ENCODE measurements at regions not wholly inside any gene's neighbourhood (a gene's known extent, or its start where the extent isn't known, plus 50 kb on each side); places are given as distances from the start of the nearest gene placed in this dataset.
"Not testable (repeated sequence)": the region's sequence is repeated elsewhere in the genome, so short reads cannot be mapped to it uniquely, and the experiment has no call there.

- DNase-seq (ENCODE audit: low spot score), result no peak
Observed at GRCh38 chr2:136715146-136715545, 50.2 kb upstream of the THSD7B start.

DNA sequence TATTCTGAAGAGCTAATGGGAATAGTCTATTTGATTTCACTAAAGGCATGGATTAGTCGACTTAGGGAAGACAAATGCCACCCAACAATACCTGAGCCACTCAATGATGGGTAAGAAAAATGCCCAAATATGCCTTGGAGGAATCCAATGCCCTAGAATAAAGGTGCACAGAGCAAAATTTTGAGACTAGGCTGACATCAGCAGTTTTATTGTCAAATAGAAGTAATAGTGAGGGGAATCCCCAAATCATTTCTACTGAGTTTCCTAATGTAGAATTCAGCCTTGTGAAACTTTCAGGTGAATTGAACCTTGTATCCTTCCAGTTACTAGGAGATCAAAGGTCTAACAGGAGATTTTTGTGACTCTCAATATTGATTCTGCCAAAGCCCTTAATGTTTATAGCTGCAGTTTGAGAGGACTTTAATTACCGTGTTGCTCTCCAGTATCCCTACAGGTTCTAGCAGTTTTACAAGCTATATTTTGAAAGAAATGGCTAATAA is 50.8 kb upstream of the THSD7B start:
- DNase-seq (ENCODE audit: low spot score), result no peak

- DNase-seq (ENCODE audit: low spot score), result no peak
Observed at GRCh38 chr2:136713739-136714138, 51.6 kb upstream of the THSD7B start.

DNA sequence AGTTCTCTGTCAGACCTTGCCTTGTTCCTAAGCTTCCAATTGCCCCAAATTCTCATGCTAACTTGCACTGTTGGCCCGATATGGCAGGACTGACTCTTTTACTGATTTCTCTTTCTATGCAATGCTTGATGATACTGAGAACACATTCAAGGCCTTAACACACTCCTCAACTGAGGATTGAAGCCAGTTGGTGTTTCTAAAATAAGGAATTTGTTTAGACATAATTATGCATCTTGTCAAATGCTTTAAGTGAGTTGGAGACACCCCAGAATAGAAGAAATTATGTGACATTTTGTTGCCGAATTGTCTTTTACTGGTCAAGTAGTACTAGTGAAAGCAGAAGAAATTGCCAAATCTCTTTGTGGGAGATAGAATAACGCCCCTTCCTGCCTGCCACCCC is 60.0 kb upstream of the THSD7B start:
- DNase-seq (ENCODE audit: low spot score), result no peak

GRCh38 chr2:136703214-136703613 is 62.1 kb upstream of the THSD7B start:
- DNase-seq (ENCODE audit: low spot score), result no peak

GRCh38 chr2:136696438-136696837 is 68.9 kb upstream of the THSD7B start:
- no peak for DNase-seq (ENCODE audit: low spot score)

GRCh38 chr2:136693966-136694365 is 71.4 kb upstream of the THSD7B start:
- no peak for DNase-seq (ENCODE audit: low spot score)

DNA sequence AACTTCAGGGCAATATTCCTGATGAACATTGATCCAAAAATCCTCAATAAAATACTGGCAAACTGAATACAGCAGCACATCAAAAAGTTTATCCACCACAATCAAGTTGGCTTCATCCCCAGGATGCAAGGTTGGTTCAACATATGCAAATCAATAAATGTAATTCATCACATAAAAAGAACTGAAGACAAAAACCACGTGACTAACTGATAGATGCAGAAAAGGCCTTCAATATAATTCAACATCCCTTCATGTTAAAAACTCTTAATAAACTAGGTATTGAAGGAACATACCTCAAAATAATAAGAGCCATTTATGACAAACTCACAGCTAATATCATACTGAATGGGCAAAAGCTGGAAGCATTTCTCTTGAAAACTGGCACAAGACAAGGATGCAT is 85.3 kb upstream of the THSD7B start:
- not testable (repeated sequence) for DNase-seq (ENCODE audit: low spot score)

DNA sequence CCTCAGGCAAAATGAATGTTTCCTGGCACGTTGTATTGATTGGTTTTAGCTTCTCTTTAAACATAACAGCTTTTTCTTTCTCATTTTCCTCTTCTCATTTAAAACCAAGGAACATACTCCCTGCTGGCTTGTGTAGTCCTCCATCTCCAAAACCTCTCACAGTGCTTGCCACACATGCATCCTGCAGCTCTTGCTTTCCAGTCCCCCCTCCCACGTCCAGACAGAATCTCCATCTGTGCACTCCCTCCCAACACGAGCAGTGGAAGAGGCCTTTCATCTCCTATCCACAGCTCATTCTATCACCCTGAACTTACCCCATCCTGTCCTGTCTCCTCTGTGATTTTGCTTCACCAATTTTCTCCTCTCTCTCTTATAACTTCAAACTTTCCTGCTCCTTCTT is 99.6 kb upstream of the THSD7B start:
- no peak for DNase-seq (ENCODE audit: low spot score)

- DNase-seq (ENCODE audit: low spot score), result no peak
Observed at GRCh38 chr2:136664713-136665405, 100.5 kb upstream of the THSD7B start.

GRCh38 chr2:136658201-136658600 is 107.1 kb upstream of the THSD7B start:
- DNase-seq (ENCODE audit: low spot score), result no peak

- DNase-seq (ENCODE audit: low spot score), result no peak
Observed at GRCh38 chr2:136653861-136654260, 111.5 kb upstream of the THSD7B start.

DNA sequence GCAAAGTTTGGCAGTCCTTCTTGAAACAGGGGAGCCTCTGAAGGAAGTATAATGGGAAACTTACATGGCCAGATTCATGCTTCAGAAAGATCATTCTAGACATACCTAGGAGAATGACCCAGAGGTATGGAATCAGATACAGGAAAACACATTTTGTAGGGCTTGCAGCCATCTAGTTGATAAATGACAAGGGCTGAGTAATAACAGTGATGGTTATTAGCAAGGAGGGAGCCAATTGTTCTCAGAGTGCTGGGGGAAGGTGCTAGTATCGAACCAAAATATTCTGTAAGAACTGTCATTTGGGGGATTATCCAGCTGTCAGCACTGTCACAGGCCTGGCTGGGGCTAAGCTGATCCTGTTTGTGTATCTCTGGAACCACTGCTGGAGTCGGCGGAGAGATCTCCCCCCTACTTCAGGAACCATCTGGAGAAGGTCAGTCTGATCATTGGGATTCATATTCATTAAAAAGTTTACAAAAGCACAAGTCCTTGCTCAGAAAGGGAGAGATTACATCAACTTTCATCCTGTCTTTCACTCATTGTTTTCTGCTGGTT is 113.8 kb upstream of the THSD7B start:
- no peak for DNase-seq (ENCODE audit: low spot score)

GRCh38 chr2:136647039-136647438 is 118.3 kb upstream of the THSD7B start:
- no peak for DNase-seq (ENCODE audit: low spot score)

- no peak for DNase-seq (ENCODE audit: low spot score)
Observed at GRCh38 chr2:136645236-136645828, 120.0 kb upstream of the THSD7B start.

DNA sequence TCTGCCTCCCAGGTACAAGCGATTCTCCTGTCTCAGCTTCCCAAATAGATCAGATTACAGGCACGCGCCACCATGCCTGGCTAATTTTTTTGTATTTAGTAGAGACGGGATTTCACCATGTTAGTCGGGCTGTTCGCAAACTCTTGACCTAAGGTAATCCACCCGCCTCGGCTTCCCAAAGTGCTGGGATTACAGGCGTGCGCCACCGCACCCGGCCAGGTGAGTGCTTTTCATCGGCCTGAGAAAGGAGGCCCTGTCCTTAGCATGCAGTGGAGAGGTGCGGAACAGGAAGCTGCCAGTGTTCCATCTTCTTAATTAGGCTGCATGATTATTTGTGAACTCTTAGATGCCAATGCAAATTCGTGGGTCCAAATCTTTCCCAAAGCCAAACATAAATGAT is 125.7 kb upstream of the THSD7B start:
- DNase-seq (ENCODE audit: low spot score), result no peak

DNA sequence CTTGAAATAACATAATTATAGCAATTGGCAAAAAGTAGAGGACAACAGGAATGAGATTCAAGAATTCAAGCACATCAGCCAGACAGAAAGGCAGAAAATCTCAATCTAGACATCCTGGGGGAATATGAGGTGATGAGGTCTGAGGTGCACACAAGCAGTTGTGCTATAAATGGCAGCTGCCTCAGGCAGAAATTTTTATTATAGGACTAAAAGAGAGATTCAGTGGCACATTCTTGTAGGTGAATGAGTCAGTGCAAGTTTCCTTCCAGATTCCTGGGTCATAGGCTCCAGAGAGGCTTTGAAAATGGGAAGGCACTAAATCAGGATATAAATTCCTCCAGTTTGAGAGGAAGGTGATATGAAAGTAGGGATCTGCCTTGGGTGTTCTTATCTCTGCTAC is 127.2 kb upstream of the THSD7B start:
- DNase-seq (ENCODE audit: low spot score), result no peak

DNA sequence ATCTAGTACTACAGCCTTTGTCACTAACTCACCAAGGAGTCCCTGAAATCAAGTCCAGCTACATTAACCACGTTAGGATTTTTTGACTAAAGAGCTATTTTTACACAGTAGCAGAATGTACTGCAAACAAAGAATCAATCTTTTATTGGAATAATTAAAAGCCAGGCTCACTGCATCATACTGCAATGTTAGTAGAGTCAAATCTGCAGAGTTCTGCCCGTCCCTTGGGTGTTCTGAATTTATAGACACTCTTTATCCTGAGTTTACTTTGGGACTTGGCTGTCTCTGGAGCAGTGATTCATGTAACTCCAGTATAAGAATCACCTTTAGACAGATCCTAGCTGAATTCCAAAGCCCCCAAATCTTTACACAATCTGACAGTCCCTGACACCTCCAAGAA is 127.9 kb upstream of the THSD7B start:
- DNase-seq (ENCODE audit: low spot score), result no peak

- no peak for DNase-seq (ENCODE audit: low spot score)
Observed at GRCh38 chr2:136628490-136628889, 136.9 kb upstream of the THSD7B start.

GRCh38 chr2:136613096-136613495 is 152.2 kb upstream of the THSD7B start:
- no peak for DNase-seq (ENCODE audit: low spot score)

GRCh38 chr2:136612079-136612478 is 153.3 kb upstream of the THSD7B start:
- DNase-seq (ENCODE audit: low spot score), result no peak

- no peak for DNase-seq (ENCODE audit: low spot score)
Observed at GRCh38 chr2:136611451-136611850, 153.9 kb upstream of the THSD7B start.

DNA sequence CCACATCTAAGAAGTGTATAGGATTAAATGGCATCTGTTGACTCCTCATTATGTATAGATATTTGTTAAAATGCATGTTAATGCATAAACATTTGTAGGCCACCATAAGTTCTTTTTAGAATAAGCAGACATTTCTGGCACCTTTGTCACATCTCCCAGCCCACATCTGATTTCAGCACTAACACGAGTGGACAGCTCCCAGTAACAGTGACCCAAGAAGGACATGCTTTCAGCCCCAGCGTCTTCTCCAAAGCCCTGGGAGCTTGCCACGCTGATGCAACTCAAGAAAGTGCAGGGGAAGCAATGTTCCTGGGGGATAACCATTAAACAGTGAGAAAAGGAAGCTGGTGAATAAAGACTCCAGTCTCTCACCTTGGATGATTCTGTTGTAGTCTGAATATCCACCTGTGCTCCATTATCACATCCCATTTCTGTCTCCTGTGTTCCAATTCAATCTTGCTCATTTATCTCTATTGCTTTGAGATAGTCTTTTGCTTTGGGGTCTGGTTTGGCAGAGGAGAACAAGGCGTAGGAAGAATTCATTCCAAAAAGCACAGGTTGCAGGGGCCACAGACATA is 182.6 kb upstream of the THSD7B start:
- DNase-seq (ENCODE audit: low spot score), result peak; percentile 9
